DOHH2 (cell line): ENCODE measurements at regions not wholly inside any gene's neighbourhood (a gene's known extent, or its start where the extent isn't known, plus 50 kb on each side); places are given as distances from the start of the nearest gene placed in this dataset.
"Not testable (repeated sequence)": the region's sequence is repeated elsewhere in the genome, so short reads cannot be mapped to it uniquely, and the experiment has no call there.

ENCODE experiments used
- EZH2phosphoT487 ChIP-seq: fragments of 200-600 bp; sonication (generic); IDR thresholded peaks from 2 replicates; pipeline ENCODE4 v1.6.1; 2017; ENCODE audit warnings: borderline replicate concordance, mild to moderate bottlenecking, antibody characterized with exemption, low read length, moderate library complexity, mixed read lengths
- TF ChIP-seq, protein P1 (sequence below): fragments of 200-600 bp; sonication (generic); IDR thresholded peaks from one replicate; pipeline ENCODE4 v1.5.1; 2014; ENCODE audit warnings: antibody characterized with exemption, mild to moderate bottlenecking, low read depth, low read length; ENCODE audit not compliant: poor library complexity, severe bottlenecking

DNA sequence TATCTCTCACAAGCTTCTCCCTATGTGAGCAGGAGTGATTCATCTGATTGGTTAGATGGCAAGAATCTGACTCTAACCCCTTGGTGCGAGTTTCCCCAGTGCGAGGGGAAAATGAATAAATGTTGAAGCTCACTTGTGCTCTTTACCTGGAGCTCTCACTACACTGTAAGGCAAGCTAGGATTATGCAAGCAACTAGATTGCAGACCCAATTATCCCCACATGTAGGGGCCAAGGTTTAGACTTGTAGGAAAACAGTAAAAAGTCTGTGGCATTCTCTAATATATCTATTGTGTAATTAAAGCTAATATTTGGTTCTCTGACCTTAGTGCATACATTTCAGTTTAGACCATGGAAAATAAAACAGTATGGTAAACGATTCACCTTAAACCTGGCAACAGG, 247.2 kb downstream of the UBE2NL start:
- TF ChIP-seq, protein P1, sequence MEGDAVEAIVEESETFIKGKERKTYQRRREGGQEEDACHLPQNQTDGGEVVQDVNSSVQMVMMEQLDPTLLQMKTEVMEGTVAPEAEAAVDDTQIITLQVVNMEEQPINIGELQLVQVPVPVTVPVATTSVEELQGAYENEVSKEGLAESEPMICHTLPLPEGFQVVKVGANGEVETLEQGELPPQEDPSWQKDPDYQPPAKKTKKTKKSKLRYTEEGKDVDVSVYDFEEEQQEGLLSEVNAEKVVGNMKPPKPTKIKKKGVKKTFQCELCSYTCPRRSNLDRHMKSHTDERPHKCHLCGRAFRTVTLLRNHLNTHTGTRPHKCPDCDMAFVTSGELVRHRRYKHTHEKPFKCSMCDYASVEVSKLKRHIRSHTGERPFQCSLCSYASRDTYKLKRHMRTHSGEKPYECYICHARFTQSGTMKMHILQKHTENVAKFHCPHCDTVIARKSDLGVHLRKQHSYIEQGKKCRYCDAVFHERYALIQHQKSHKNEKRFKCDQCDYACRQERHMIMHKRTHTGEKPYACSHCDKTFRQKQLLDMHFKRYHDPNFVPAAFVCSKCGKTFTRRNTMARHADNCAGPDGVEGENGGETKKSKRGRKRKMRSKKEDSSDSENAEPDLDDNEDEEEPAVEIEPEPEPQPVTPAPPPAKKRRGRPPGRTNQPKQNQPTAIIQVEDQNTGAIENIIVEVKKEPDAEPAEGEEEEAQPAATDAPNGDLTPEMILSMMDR, result not testable (repeated sequence)
- not testable (repeated sequence) for TF ChIP-seq EZH2phosphoT487
